BJ (cell line): ENCODE measurements at regions not wholly inside any gene's neighbourhood (a gene's known extent, or its start where the extent isn't known, plus 50 kb on each side); places are given as distances from the start of the nearest gene placed in this dataset.
A peak's percentile ranks its signal among the peaks of the same experiment; 100 is the strongest.

Experiments used
- CTCF ChIA-PET: fragments of 350-600 bp; formaldehyde crosslinking; extraction: SDS; loops from one replicate; lab custom pipeline; 2021; ENCODE audit warnings: antibody characterized with exemption, inconsistent platforms; lab: Yijun Ruan, JAX
- POLR2A ChIA-PET: fragments of 300-600 bp; sonication (Branson Sonifier 250); formaldehyde crosslinking; extraction: SDS; loops from one replicate; lab custom pipeline; 2021; ENCODE audit warnings: antibody characterized with exemption; lab: Charles Lee
- DNase-seq: peaks from one replicate; pipeline ENCODE4 v3.0.0-alpha.2; 2011; ENCODE audit warnings: low read depth
- H3K27me3 ChIP-seq: 2 replicates; pipeline ENCODE4 v1.6.0; 2011; ENCODE audit warnings: low read length; ENCODE audit not compliant: control insufficient read depth, insufficient read depth
- H3K36me3 ChIP-seq: 2 replicates; pipeline ENCODE4 v1.5.1; 2011; ENCODE audit warnings: low read length; ENCODE audit not compliant: control insufficient read depth, insufficient read depth
- H3K4me3 ChIP-seq: 2 replicates; pipeline ENCODE4 v1.5.1; 2011; ENCODE audit warnings: low read depth, mild to moderate bottlenecking, control low read depth, low read length
- CTCF ChIP-seq: IDR thresholded peaks from 2 replicates; pipeline ENCODE4 v1.5.1; 2011; ENCODE audit warnings: low read depth, mild to moderate bottlenecking, control low read depth, inconsistent platforms, low read length, moderate library complexity; ENCODE audit not compliant: insufficient read depth

- H3K27me3 ChIP-seq = no peaks in the 10 kb centered on the region
- no peaks in the 10 kb centered on the region for H3K36me3 ChIP-seq
- CTCF ChIA-PET = no interaction called here
- no peak for DNase-seq
- TF ChIP-seq CTCF = no peak
- POLR2A ChIA-PET = no interaction called here
- no peak overlapping the region for H3K4me3 ChIP-seq
Observed at GRCh38 chr15:46309914-46310313, 675.1 kb downstream of the SQOR start.

- peak; percentile 91 for TF ChIP-seq CTCF
- Histone ChIP-seq H3K27me3 (no peaks in the 10 kb centered on the region), H3K36me3 (no peaks in the 10 kb centered on the region), H3K4me3 (no peak overlapping the region)
- POLR2A ChIA-PET = no interaction called here
- CTCF ChIA-PET = interaction anchor here (0.5 to 2.8 kb wide), 17 partner anchors 9 to 728 kb away, joined by 3 to 10 read pairs (median 6); no protein-coding TSS in a partner anchor
- no peak for DNase-seq
Observed at GRCh38 chr15:46312133-46312740, 677.4 kb downstream of the SQOR start.

DNA sequence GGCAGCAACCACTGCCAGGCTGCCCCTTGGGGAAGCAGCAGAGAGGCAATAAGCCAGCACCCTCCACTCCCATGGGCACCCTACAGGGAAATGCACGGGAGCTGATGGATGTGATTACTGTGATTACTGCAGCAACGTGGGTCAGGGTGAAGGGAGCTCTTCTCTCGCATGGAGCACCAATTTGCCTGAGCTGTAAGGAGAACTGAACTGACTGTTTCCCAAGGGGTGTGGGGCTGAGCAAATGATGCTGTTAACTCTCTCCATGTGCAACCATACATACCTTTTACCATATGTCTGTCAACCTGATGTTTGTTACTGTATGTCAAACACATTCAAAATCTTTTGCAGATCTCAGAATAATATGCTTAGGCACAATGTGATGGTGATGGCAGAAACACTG lies 680.6 kb downstream of the SQOR start:
- CTCF ChIA-PET = interaction anchor here (0.5 kb wide), 1 partner anchor 447 kb away, joined by 3 read pairs; no protein-coding TSS in a partner anchor

GRCh38 chr15:46316024-46316423 lies 681.2 kb downstream of the SQOR start:
- Histone ChIP-seq H3K36me3 (no peaks in the 10 kb centered on the region), H3K27me3 (no peaks in the 10 kb centered on the region), H3K4me3 (no peak overlapping the region)
- CTCF ChIA-PET = no interaction called here
- POLR2A ChIA-PET = no interaction called here
- no peak for TF ChIP-seq CTCF
- no peak for DNase-seq

More for the DNA sequence above, 680.6 kb downstream of the SQOR start:
- no peak for TF ChIP-seq CTCF
- Histone ChIP-seq H3K27me3 (no peaks in the 10 kb centered on the region), H3K4me3 (no peak overlapping the region), H3K36me3 (no peaks in the 10 kb centered on the region)
- POLR2A ChIA-PET = no interaction called here
- no peak for DNase-seq

GRCh38 chr15:46317029-46317428 lies 682.2 kb downstream of the SQOR start:
- TF ChIP-seq CTCF = no peak
- no peak overlapping the region for H3K4me3 ChIP-seq
- no peak for DNase-seq
- H3K27me3 ChIP-seq = no peaks in the 10 kb centered on the region
- CTCF ChIA-PET = interaction anchor here (0.6 to 1.2 kb wide), 2 partner anchors 8 to 11 kb away, joined by 3 to 4 read pairs; no protein-coding TSS in a partner anchor
- H3K36me3 ChIP-seq = no peaks in the 10 kb centered on the region
- POLR2A ChIA-PET = no interaction called here
